C4-2B (cell line): ENCODE measurements at regions not wholly inside any gene's neighbourhood (a gene's known extent, or its start where the extent isn't known, plus 50 kb on each side); places are given as distances from the start of the nearest gene placed in this dataset.

Experiments used
- CTCF ChIP-seq: fragments of 450-650 bp; conservative IDR thresholded peaks from 2 replicates; pipeline ENCODE4 v1.5.1; 2017; ENCODE audit warnings: mild to moderate bottlenecking
- ZFX ChIP-seq: fragments of 450-650 bp; IDR thresholded peaks from 2 replicates; pipeline ENCODE4 v1.6.1; 2017

- no peak for TF ChIP-seq CTCF
- no peak for TF ChIP-seq ZFX
Observed at GRCh38 chr22:27466778-27467438, 334.6 kb downstream of the MN1 start.
